SKM-1 (cell line): ENCODE measurements at regions not wholly inside any gene's neighbourhood (a gene's known extent, or its start where the extent isn't known, plus 50 kb on each side); places are given as distances from the start of the nearest gene placed in this dataset.

Experiments
- DNase-seq: peaks from one replicate; lab custom pipeline; 2025; ENCODE audit not compliant: unreplicated experiment; lab: John Stamatoyannopoulos, UW

GRCh38 chr14:42190744-42191143 is 584.1 kb downstream of the LRFN5 start:
- DNase-seq: no peak

DNA sequence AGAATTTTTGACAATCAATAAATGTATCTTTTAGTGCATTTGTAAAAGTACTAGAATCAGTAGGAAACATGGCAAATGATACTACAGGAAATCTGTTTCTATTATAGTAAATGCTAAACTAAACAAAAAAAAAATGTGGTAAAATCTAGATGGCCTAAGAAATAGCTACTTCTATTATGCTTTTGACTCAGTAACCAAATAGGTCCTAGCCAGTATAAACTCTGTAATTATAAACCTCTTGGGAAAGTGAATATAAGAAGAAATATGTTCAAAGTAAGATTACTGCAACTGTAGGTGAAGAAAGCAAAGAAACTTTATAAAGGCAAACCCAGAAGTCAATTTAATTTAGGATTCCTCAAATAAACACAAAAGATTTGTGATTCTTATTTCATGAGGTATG is 581.2 kb downstream of the LRFN5 start:
- DNase-seq: no peak

DNA sequence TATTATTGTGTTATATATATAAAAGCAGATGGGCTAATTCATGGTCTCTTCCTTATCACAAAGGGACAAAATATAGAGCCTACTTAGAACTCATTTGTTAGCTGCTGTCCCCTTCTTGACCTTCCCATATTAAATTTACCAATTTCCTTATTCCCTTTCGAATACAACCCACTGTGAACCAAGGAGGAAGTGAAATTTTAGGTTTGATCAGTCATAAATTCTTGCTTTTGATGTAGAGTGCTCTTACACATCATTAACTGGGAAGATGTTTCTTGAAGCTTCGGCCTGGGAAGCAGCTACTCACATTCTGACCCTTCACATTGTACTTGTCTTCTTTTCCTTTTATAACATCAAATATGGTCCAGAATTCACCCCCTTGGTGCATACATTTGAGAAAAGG is 579.0 kb downstream of the LRFN5 start:
- no peak for DNase-seq

DNA sequence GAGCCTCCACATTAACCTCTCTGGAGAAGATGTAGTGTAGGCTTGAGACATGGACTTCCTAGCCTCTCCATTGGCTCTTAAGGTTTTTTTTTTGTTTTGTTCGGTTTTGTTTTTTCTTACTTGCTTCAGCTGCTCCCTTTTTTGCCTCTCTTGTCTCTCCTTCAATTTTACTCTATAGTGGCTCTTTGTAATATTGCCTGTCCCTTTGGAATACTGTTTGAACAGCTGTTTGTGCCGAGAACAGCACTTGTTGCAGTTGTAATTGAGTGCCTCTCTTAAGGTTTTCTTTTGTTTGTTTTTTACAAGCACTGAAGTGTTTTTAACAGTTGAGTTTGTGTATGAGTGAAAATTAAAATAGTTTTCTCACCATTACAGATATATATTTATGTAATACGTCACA is 567.7 kb downstream of the LRFN5 start:
- no peak for DNase-seq

- DNase-seq: no peak
Measured at GRCh38 chr14:42173206-42173605, 566.5 kb downstream of the LRFN5 start.

GRCh38 chr14:42172304-42172703 is 565.6 kb downstream of the LRFN5 start:
- no peak for DNase-seq

- no peak for DNase-seq
Measured at GRCh38 chr14:42163136-42163535, 556.5 kb downstream of the LRFN5 start.

DNA sequence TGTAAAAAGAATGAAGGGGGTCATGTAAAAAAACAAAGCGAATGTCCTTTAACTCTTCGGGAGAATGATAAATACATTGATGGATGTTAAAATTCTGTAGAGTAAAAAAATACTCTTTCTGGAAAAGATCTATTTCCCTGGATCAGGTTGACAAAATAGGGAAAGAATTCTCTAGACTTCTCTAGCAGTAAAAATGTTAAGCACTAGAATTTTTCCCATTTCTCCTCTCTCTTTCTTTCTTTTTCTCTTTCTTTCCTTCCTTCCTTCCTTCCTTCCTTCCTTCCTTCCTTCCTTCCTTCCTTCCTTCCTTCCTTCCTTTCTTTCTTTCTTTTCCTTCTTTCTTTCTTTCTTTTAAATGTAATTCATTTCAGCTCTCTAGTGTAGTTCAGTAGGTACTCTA is 552.5 kb downstream of the LRFN5 start:
- DNase-seq: no peak

GRCh38 chr14:42149609-42150261 is 543.1 kb downstream of the LRFN5 start:
- no peak for DNase-seq

GRCh38 chr14:42145766-42146165 is 539.1 kb downstream of the LRFN5 start:
- DNase-seq: no peak

GRCh38 chr14:42143114-42143513 is 536.4 kb downstream of the LRFN5 start:
- no peak for DNase-seq

GRCh38 chr14:42141328-42141727 is 534.7 kb downstream of the LRFN5 start:
- no peak for DNase-seq

DNA sequence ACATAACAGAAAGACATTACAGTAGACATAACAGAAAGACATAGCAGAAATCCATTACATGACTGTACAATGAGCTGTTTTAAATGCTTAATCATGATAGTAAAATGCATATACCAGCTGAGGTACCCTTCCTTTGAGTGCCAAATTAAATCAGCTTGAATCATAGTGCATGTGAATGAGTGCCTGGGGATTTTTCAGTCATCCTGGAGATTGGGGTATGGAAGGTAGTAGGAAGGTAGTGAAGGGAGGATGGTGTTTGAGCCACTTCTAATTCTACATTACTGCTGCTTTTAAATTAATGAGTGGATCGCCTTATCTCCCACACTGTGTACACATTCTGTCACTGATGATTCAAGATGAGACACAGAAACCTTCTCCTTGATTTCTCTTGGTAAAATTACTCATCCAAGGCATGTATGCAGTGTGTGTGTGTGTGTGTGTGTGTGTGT is 534.2 kb downstream of the LRFN5 start:
- no peak for DNase-seq

- DNase-seq: no peak
Measured at GRCh38 chr14:42140001-42140400, 533.3 kb downstream of the LRFN5 start.

DNA sequence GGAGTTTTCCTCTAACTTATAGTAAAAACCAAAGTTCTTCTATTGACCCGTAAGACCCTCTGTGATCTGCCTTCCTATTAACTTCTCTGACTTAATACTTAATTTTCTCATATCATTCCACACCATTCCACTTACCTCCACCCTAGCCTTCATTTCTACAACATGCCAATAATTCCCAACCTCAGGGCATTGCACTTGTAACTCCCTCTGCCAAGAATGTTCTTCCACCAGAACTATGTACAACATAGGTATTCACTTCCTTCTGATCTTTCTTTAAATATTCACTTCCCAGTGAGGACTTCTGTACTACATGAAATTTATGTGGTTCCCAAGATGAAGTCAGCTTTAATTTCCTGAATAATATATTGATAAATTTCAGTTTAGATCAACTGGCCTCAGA is 531.7 kb downstream of the LRFN5 start:
- DNase-seq: no peak

DNA sequence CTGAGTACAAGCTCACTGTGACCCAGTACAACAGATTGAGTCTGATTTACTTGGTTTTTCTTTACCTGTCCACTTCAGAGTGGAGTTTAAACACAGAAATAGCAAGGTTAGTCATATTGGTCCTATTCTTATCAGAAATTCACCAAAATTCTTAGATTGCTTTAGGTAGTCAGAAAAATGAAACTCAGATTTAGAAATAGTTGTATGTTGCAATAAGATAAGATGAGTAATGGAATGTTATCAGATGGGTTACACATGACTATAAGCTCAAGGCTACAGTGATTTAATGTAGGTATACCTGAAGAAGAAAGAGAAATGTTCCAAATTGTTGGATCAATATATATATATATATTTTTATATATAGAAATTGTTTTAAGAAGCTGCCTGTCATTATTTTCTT is 524.1 kb downstream of the LRFN5 start:
- no peak for DNase-seq

- no peak for DNase-seq
Measured at GRCh38 chr14:42123526-42123925, 516.9 kb downstream of the LRFN5 start.

GRCh38 chr14:42113358-42114069 is 506.8 kb downstream of the LRFN5 start:
- no peak for DNase-seq

DNA sequence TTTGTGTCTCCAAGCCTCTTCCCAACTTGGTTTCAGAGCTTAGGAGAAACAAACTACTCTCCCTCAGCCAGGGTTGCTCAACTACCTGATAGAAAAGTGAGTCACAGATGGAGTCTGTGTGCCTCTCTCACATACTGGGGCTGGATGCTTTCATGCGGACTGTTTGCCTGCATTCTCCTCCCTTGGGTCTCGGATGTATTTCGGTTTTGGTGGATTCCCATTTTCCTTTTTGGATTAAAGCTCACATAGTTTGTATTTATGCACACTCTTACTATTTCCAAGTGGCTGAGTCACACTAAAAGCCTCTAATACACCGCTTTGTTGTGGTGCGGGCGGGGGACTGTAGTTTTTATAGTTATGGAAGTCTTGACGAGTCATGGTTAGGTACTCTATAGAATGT is 505.4 kb downstream of the LRFN5 start:
- DNase-seq: no peak

DNA sequence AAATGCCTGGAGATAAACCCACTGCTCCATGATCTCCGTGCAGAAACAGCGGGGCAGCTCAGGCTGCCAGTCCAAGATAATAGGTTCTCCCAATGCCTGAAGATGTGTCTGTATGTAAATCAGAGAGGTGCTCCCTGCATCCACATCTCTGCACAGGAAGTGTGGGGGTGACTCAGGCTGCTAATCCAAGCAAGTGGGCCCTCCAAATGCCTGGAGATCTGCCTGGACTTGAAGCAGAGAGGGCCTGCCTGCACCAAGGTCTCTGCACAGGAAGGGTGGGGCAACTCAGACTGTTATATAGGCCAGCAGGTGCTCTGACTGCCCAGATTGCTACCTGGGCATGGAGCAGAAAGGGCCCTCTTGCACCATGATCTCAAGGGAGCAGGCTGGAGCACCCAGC is 504.7 kb downstream of the LRFN5 start:
- no peak for DNase-seq

DNA sequence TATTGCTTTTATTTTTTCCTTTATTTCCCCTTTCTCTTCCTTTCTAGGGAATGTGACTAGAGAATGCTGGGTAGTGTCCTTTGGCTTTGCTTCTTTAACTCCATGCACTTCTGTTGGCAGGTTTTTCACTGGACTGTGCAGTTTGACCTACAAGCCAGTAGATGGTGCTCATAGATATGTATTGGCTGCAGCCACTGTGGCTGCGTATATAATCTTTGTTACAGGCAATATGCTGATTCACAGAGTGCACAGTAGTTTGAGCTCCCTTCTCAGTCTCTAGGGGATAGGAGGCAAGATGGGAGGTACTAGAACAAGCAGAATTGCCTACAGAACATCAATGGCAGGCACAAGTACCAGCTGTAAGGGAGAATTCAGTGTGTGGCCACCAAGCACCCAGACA is 503.5 kb downstream of the LRFN5 start:
- DNase-seq: no peak

DNA sequence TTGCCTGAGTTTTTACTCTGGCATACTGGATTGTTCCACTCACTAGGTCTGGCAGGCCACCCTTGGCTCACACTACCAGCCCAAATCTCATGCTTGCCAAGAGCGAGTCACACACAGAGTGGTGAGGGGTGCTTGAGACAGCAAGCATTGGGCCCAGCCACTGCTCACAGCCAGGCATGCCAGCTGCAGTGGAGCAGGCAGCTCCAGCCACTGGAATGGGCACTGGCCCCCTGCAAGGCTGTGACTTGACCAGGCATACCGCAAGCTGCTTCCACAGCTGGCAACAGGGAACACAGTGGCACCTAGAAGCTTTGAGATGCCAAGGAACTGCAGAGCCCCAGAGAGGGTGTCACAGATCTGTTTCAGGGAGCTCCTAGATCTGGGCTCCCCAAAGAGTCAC is 488.5 kb downstream of the LRFN5 start:
- DNase-seq: no peak

- no peak for DNase-seq
Measured at GRCh38 chr14:42090122-42090521, 483.4 kb downstream of the LRFN5 start.
